ENCODE measurements at regions not wholly inside any gene's neighbourhood (a gene's known extent, or its start where the extent isn't known, plus 50 kb on each side); places are given as distances from the start of the nearest gene placed in this dataset.

DNA sequence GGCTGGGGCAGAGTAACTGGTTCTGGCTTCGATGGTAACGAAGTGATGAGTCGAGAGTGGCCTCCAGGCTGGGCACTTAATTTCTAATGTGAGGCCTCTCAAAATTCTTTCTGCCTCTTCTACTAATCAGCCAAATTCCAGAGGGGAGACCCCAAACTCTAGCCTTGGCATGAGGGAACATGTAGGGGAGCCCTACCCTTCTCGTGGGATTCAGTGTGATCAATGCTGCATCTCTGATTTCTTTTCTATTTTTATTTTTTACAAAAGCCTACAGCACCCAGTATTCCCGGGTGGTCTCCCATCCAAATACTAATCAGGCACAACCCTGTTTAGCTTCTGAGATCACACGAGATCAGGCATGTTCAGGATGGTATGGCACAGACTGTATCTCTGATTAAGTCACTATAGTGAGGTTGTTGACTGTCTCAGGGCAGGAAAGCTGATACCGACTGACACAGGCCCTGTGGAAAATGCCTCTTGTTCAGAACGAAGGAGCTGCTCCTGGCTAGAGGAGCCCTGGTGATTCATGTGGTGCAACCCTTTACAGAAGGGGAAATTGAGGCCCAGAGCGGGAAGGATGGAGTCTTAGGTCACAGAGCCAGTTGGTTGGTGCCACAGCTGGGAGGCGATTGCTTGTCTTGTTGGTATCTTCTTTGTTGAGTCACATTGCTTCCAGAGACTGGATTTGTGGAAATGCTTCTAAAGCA lies 126.3 kb upstream of the HS6ST1 start:
- POLR2A ChIA-PET, result no interaction called here
- Mint-ChIP-seq H3K4me1 (no peaks in the 10 kb centered on the region), H3K36me3 (ENCODE audit: low read depth) (no peaks in the 10 kb centered on the region), H3K4me3 (no peak overlapping the region), H3K27ac (no peak overlapping the region), H3K27me3 (no peaks in the 10 kb centered on the region), H3K9me3 (no peaks in the 10 kb centered on the region)
- CTCF ChIA-PET, result no interaction called here
- DNase-seq, result no peak

DNA sequence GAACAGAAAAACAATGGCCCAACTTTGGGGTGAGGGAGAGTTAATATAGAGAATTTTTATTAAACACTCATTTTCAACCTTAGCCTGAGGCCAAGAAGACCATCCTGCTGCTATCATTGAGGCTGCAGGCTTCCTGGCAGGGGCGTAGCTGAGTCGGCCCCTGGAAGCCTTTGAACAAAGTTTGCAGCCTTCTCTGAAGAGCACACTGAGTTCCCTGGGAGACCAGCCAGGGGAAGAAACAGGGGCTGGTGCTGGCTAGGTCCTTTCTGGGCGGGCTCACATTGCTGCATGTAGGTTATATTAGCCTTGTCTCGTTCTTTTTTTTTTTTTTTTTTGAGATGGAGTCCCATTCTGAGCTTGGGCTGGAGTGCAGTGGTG lies 126.8 kb upstream of the HS6ST1 start:
- CTCF ChIA-PET, result no interaction called here

DNA sequence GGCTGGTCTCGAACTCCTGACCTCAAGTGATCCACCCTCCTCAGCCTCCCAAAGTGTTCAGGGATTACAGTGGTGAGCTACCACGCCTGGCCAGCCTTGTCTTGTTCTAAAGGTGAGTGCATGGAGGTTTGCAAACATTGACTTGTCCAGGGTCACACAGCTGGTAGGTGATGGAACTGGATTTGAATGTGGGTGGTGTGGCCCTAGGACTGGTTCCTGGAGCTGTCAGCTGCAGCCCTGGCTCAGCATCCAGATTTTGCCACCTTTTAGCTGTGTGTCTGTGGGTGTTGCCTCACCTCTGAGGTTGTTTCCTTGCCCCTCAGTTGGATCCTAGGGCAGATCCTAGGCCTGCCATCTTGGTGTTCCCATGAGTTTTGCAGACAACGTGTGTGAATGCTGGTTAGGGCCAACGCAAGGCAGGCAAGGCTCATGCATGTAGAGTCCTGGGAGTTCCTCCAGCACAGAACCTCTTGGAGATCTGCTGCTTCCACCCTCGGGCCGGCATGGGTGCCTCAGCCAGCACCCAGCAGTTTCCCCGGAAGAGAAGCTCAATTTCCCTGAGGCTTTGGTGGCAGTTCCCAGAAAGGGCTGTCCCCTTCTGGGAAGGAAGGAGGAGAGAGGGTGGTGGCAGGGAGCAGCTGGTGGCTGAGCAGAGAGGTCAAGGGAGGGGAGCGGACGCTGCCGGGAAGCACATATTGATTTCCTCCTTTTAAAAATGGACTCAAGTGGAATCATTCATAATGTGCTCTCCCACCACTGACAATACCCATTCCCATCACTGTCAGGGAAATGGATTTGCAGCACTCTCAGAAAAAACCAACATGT lies 127.6 kb upstream of the HS6ST1 start:
- DNase-seq, result no peak
- ChIA-PET POLR2A (no interaction called here), CTCF (no interaction called here)

More for the DNA sequence above, 126.8 kb upstream of the HS6ST1 start:
- H3K36me3 Mint-ChIP-seq (ENCODE audit: low read depth), result no peaks in the 10 kb centered on the region
- H3K4me1 Mint-ChIP-seq, result no peaks in the 10 kb centered on the region
- no peak overlapping the region for H3K27ac Mint-ChIP-seq
- H3K4me3 Mint-ChIP-seq, result no peak overlapping the region
- POLR2A ChIA-PET, result no interaction called here
- DNase-seq, result no peak
- no peaks in the 10 kb centered on the region for H3K9me3 Mint-ChIP-seq
- no peaks in the 10 kb centered on the region for H3K27me3 Mint-ChIP-seq

GRCh38 chr2:128446874-128447537 lies 128.3 kb upstream of the HS6ST1 start:
- no peak for DNase-seq
- H3K9me3 Mint-ChIP-seq, result no peaks in the 10 kb centered on the region
- H3K27me3 Mint-ChIP-seq, result no peaks in the 10 kb centered on the region
- ChIA-PET POLR2A (no interaction called here), CTCF (no interaction called here)
- no peak overlapping the region for H3K27ac Mint-ChIP-seq
- no peaks in the 10 kb centered on the region for H3K36me3 Mint-ChIP-seq (ENCODE audit: low read depth)
- no peak overlapping the region for H3K4me3 Mint-ChIP-seq
- no peaks in the 10 kb centered on the region for H3K4me1 Mint-ChIP-seq

More for the DNA sequence above, 127.6 kb upstream of the HS6ST1 start:
- H3K9me3 Mint-ChIP-seq, result no peaks in the 10 kb centered on the region
- H3K4me1 Mint-ChIP-seq, result no peaks in the 10 kb centered on the region
- no peaks in the 10 kb centered on the region for H3K27me3 Mint-ChIP-seq
- H3K4me3 Mint-ChIP-seq, result no peak overlapping the region
- no peaks in the 10 kb centered on the region for H3K36me3 Mint-ChIP-seq (ENCODE audit: low read depth)
- H3K27ac Mint-ChIP-seq, result no peak overlapping the region

- no peaks in the 10 kb centered on the region for H3K36me3 Mint-ChIP-seq (ENCODE audit: low read depth)
- ChIA-PET POLR2A (no interaction called here), CTCF (no interaction called here)
- H3K27ac Mint-ChIP-seq, result no peak overlapping the region
- no peaks in the 10 kb centered on the region for H3K27me3 Mint-ChIP-seq
- no peaks in the 10 kb centered on the region for H3K9me3 Mint-ChIP-seq
- DNase-seq, result no peak
- no peaks in the 10 kb centered on the region for H3K4me1 Mint-ChIP-seq
- H3K4me3 Mint-ChIP-seq, result no peak overlapping the region
Observed at GRCh38 chr2:128447538-128447995, 128.9 kb upstream of the HS6ST1 start.

DNA sequence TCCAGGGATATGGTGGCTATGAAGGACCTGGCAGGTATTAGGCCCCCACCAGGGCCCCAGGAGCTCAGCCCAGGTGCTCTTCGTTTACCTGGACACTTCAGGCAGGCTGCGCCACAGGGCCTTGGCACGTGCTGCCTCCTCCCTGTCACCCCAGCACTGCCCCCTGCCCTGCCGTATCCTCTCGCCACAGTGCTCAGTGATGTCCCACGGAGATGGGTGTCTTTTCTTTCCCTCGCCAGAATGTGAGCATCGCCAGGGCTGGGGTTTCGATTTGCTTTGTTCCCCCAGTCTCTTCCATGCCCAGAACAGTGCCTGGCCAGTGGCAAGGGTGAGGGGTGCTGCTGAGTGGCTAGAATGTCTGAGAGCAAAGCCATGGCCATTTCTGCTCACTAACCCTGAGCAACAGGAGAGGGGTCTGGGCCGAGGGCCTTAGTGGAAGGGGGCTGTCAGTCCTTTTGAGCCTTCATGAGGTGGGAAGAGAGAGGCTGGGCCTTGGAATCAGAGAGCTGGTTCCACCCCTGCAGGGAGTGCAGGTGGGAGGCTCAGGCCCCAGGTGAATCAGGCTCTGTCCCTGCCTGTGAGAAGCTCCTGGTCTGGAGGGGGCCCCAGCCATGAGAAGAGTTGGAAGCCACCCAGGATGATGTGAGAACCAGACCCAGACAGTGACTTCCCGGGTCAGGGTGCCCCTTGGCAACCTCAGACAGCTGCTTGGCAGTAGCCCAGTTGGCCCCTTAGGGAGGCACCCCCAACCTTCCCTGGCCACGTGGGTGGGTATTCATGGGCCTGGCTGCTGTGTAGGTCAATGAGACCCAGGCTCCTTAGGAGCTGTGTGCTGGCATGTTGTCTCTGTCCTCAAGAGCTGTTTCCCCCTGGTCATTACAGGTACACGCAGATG lies 129.9 kb upstream of the HS6ST1 start:
- no peaks in the 10 kb centered on the region for H3K27me3 Mint-ChIP-seq
- DNase-seq, result no peak
- POLR2A ChIA-PET, result no interaction called here

GRCh38 chr2:128449226-128450061 lies 130.8 kb upstream of the HS6ST1 start:
- Mint-ChIP-seq H3K4me3 (no peak overlapping the region), H3K36me3 (ENCODE audit: low read depth) (no peaks in the 10 kb centered on the region), H3K27ac (no peak overlapping the region), H3K27me3 (no peaks in the 10 kb centered on the region), H3K4me1 (no peaks in the 10 kb centered on the region), H3K9me3 (no peaks in the 10 kb centered on the region)
- CTCF ChIA-PET, result no interaction called here
- no peak for DNase-seq
- POLR2A ChIA-PET, result no interaction called here

More for the DNA sequence above, 129.9 kb upstream of the HS6ST1 start:
- Mint-ChIP-seq H3K9me3 (no peaks in the 10 kb centered on the region), H3K27ac (no peak overlapping the region), H3K4me3 (no peak overlapping the region), H3K4me1 (no peaks in the 10 kb centered on the region), H3K36me3 (ENCODE audit: low read depth) (no peaks in the 10 kb centered on the region)
- CTCF ChIA-PET, result no interaction called here

GRCh38 chr2:128450211-128451024 lies 131.8 kb upstream of the HS6ST1 start:
- no peak for DNase-seq
- CTCF ChIA-PET, result interaction anchor here (0.8 kb wide), 1 partner anchor 23 kb away, joined by 3 read pairs; no protein-coding TSS in a partner anchor
- H3K4me3 Mint-ChIP-seq, result no peak overlapping the region
- no peaks in the 10 kb centered on the region for H3K9me3 Mint-ChIP-seq
- H3K36me3 Mint-ChIP-seq (ENCODE audit: low read depth), result no peaks in the 10 kb centered on the region
- no peak overlapping the region for H3K27ac Mint-ChIP-seq
- H3K4me1 Mint-ChIP-seq, result no peaks in the 10 kb centered on the region
- H3K27me3 Mint-ChIP-seq, result no peaks in the 10 kb centered on the region
- POLR2A ChIA-PET, result no interaction called here

GRCh38 chr2:128451084-128452023 lies 132.7 kb upstream of the HS6ST1 start:
- ChIA-PET POLR2A (no interaction called here), CTCF (interaction anchor here (0.8 kb wide), 1 partner anchor 22 kb away, joined by 3 read pairs; no protein-coding TSS in a partner anchor)
- no peaks in the 10 kb centered on the region for H3K36me3 Mint-ChIP-seq (ENCODE audit: low read depth)
- no peaks in the 10 kb centered on the region for H3K9me3 Mint-ChIP-seq
- no peaks in the 10 kb centered on the region for H3K4me1 Mint-ChIP-seq
- no peak overlapping the region for H3K4me3 Mint-ChIP-seq
- no peak overlapping the region for H3K27ac Mint-ChIP-seq
- H3K27me3 Mint-ChIP-seq, result no peaks in the 10 kb centered on the region
- DNase-seq, result no peak

GRCh38 chr2:128452024-128452411 lies 133.3 kb upstream of the HS6ST1 start:
- H3K36me3 Mint-ChIP-seq (ENCODE audit: low read depth), result no peaks in the 10 kb centered on the region
- no peaks in the 10 kb centered on the region for H3K4me1 Mint-ChIP-seq
- ChIA-PET POLR2A (no interaction called here), CTCF (no interaction called here)
- DNase-seq, result no peak
- H3K4me3 Mint-ChIP-seq, result no peak overlapping the region
- no peak overlapping the region for H3K27ac Mint-ChIP-seq
- H3K9me3 Mint-ChIP-seq, result no peaks in the 10 kb centered on the region
- H3K27me3 Mint-ChIP-seq, result no peaks in the 10 kb centered on the region
